ENCODE measurements at regions not wholly inside any gene's neighbourhood (a gene's known extent, or its start where the extent isn't known, plus 50 kb on each side); places are given as distances from the start of the nearest gene placed in this dataset.

GRCh38 chr12:73414926-73415325 lies 1122.7 kb upstream of the ATXN7L3B start:
- no peak overlapping the region for H3K27ac ChIP-seq (ENCODE audit: low read depth in 1 of 2, low read length in 1 of 2)
- no peak for TF ChIP-seq CTCF (IDR thresholded peaks at IDR 0.05; ENCODE audit: control extremely low read depth, extremely low read depth)
- H3K27me3 ChIP-seq (ENCODE audit: control insufficient read depth in 3 of 3, insufficient read depth in 3 of 3, low read length in 2 of 3): no peaks in the 10 kb centered on the region
- no peak for ATAC-seq (ENCODE audit: insufficient read depth, low FRiP score)
- no peaks in the 10 kb centered on the region for H3K4me1 ChIP-seq (ENCODE audit: control insufficient read depth in 5 of 5, insufficient read depth in 5 of 5, low read length in 5 of 5)
- DNase-seq: no peak
- WGBS, 2 donors: 70% methylated on average over 2 of the region's 2 CpGs
- H3K9me3 ChIP-seq (ENCODE audit: control insufficient read depth in 4 of 4, insufficient read depth in 3 of 4, low read length in 3 of 4): peaks cover 0 to 11% (median 3%) of the 10 kb centered on the region in 4 donors
- no peak overlapping the region for H3K9ac ChIP-seq (ENCODE audit: insufficient read depth in 1 of 2, low read length in 2 of 2)
- H3K4me3 ChIP-seq: no peak overlapping the region
- H3K36me3 ChIP-seq (ENCODE audit: control insufficient read depth in 4 of 4, insufficient read depth in 4 of 4, low read length in 4 of 4): no peaks in the 10 kb centered on the region

GRCh38 chr12:73418541-73418940 lies 1119.1 kb upstream of the ATXN7L3B start:
- Histone ChIP-seq H3K27me3 (ENCODE audit: control insufficient read depth in 3 of 3, insufficient read depth in 3 of 3, low read length in 2 of 3) (no peaks in the 10 kb centered on the region), H3K4me1 (ENCODE audit: control insufficient read depth in 5 of 5, insufficient read depth in 5 of 5, low read length in 5 of 5) (no peaks in the 10 kb centered on the region), H3K4me3 (no peak overlapping the region), H3K36me3 (ENCODE audit: control insufficient read depth in 4 of 4, insufficient read depth in 4 of 4, low read length in 4 of 4) (no peaks in the 10 kb centered on the region), H3K9me3 (ENCODE audit: control insufficient read depth in 4 of 4, insufficient read depth in 3 of 4, low read length in 3 of 4) (peaks cover 0 to 7% (median 2%) of the 10 kb centered on the region in 4 donors), H3K27ac (ENCODE audit: low read depth in 1 of 2, low read length in 1 of 2) (no peak overlapping the region), H3K9ac (ENCODE audit: insufficient read depth in 1 of 2, low read length in 2 of 2) (no peak overlapping the region)
- ATAC-seq (ENCODE audit: insufficient read depth, low FRiP score): no peak
- no peak for DNase-seq
- TF ChIP-seq CTCF (IDR thresholded peaks at IDR 0.05; ENCODE audit: control extremely low read depth, extremely low read depth): no peak

- 69 to 76% methylated on average over 5 of the region's 5 CpGs for WGBS, 2 donors
- H3K9me3 ChIP-seq (ENCODE audit: control insufficient read depth in 4 of 4, insufficient read depth in 3 of 4, low read length in 3 of 4): peaks cover 0 to 9% (median 3%) of the 10 kb centered on the region in 4 donors
- H3K27me3 ChIP-seq (ENCODE audit: control insufficient read depth in 3 of 3, insufficient read depth in 3 of 3, low read length in 2 of 3): no peaks in the 10 kb centered on the region
- H3K4me3 ChIP-seq: no peak overlapping the region
- no peak for TF ChIP-seq CTCF (IDR thresholded peaks at IDR 0.05; ENCODE audit: control extremely low read depth, extremely low read depth)
- H3K9ac ChIP-seq (ENCODE audit: insufficient read depth in 1 of 2, low read length in 2 of 2): no peak overlapping the region
- ATAC-seq (ENCODE audit: insufficient read depth, low FRiP score): no peak
- no peaks in the 10 kb centered on the region for H3K36me3 ChIP-seq (ENCODE audit: control insufficient read depth in 4 of 4, insufficient read depth in 4 of 4, low read length in 4 of 4)
- DNase-seq: no peak
- no peak overlapping the region for H3K27ac ChIP-seq (ENCODE audit: low read depth in 1 of 2, low read length in 1 of 2)
- no peaks in the 10 kb centered on the region for H3K4me1 ChIP-seq (ENCODE audit: control insufficient read depth in 5 of 5, insufficient read depth in 5 of 5, low read length in 5 of 5)
Measured at GRCh38 chr12:73421832-73422231, 1115.8 kb upstream of the ATXN7L3B start.

DNA sequence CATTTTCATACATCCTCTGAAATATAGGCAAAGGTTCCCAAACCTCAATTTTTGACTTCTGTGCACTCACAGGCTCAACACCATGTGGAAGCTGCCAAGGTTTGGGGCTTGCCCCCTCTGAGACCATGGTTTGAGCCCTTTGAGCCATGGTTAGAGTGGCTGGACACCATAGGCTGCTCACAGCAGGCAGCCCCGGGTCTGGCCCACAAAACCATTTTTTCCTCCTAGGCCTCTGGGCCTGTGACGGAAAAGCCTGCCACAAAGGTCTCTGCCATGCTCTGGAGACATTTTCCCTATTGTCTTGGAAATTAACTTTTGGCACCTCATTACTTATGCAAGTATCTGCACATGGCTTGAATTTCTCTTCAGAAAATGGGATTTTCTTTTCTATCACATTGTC lies 1113.2 kb upstream of the ATXN7L3B start:
- Histone ChIP-seq H3K4me1 (ENCODE audit: control insufficient read depth in 5 of 5, insufficient read depth in 5 of 5, low read length in 5 of 5) (no peaks in the 10 kb centered on the region), H3K4me3 (no peak overlapping the region), H3K9me3 (ENCODE audit: control insufficient read depth in 4 of 4, insufficient read depth in 3 of 4, low read length in 3 of 4) (peaks cover 0 to 9% (median 3%) of the 10 kb centered on the region in 4 donors), H3K27me3 (ENCODE audit: control insufficient read depth in 3 of 3, insufficient read depth in 3 of 3, low read length in 2 of 3) (no peaks in the 10 kb centered on the region), H3K27ac (ENCODE audit: low read depth in 1 of 2, low read length in 1 of 2) (no peak overlapping the region), H3K9ac (ENCODE audit: insufficient read depth in 1 of 2, low read length in 2 of 2) (no peak overlapping the region), H3K36me3 (ENCODE audit: control insufficient read depth in 4 of 4, insufficient read depth in 4 of 4, low read length in 4 of 4) (no peaks in the 10 kb centered on the region)
- no peak for TF ChIP-seq CTCF (IDR thresholded peaks at IDR 0.05; ENCODE audit: control extremely low read depth, extremely low read depth)
- DNase-seq (no peak), ATAC-seq (ENCODE audit: insufficient read depth, low FRiP score) (no peak)
- 72 to 87% methylated on average over 2 of the region's 2 CpGs for WGBS, 2 donors
